D721Med (cell line): ENCODE measurements at regions not wholly inside any gene's neighbourhood (a gene's known extent, or its start where the extent isn't known, plus 50 kb on each side); places are given as distances from the start of the nearest gene placed in this dataset.

ENCODE experiments used
- DNase-seq: peaks from one replicate; pipeline ENCODE4 v3.0.0; 2011; ENCODE audit warnings: low spot score; ENCODE audit not compliant: insufficient read length
- FAIRE-seq: peaks from 2 replicates; lab custom pipeline; 2011; peaks lifted over from hg19 to GRCh38; lab: Jason Lieb, UNC
- CTCF ChIP-seq: IDR thresholded peaks from 2 replicates; pipeline ENCODE4 v1.5.1; 2012; ENCODE audit warnings: mild to moderate bottlenecking, control low read depth; ENCODE audit not compliant: insufficient read depth; ENCODE audit errors: missing control alignments

GRCh38 chr3:188091746-188092145 is 62.2 kb upstream of the LPP start:
- DNase-seq (no peak), FAIRE-seq (no peak)
- no peak for TF ChIP-seq CTCF

- TF ChIP-seq CTCF = no peak
- no peak for DNase-seq
- no peak for FAIRE-seq
Observed at GRCh38 chr3:188092648-188093047, 61.3 kb upstream of the LPP start.

- TF ChIP-seq CTCF = no peak
- FAIRE-seq (no peak), DNase-seq (no peak)
Observed at GRCh38 chr3:188095431-188095830, 58.5 kb upstream of the LPP start.

- DNase-seq (no peak), FAIRE-seq (no peak)
- no peak for TF ChIP-seq CTCF
Observed at GRCh38 chr3:188097791-188098190, 56.2 kb upstream of the LPP start.

- no peak for FAIRE-seq
- DNase-seq = no peak
- no peak for TF ChIP-seq CTCF
Observed at GRCh38 chr3:188099907-188100306, 54.0 kb upstream of the LPP start.

- no peak for TF ChIP-seq CTCF
- DNase-seq (no peak), FAIRE-seq (no peak)
Observed at GRCh38 chr3:188102861-188103547, 51.0 kb upstream of the LPP start.

- FAIRE-seq (no peak), DNase-seq (no peak)
- TF ChIP-seq CTCF = no peak
Observed at GRCh38 chr3:188104050-188104449, 49.9 kb upstream of the LPP start.
